Colonic mucosa (tissue), 4 donors: ENCODE measurements at regions not wholly inside any gene's neighbourhood (a gene's known extent, or its start where the extent isn't known, plus 50 kb on each side); places are given as distances from the start of the nearest gene placed in this dataset.
"Not testable (repeated sequence)": the region's sequence is repeated elsewhere in the genome, so short reads cannot be mapped to it uniquely, and the experiment has no call there.

Experiments
- DNase-seq: peaks from one replicate; pipeline ENCODE4 v3.0.0-alpha.2; 2020
- H3K27ac ChIP-seq: fragments of 200-600 bp; one replicate; pipeline ENCODE4 v1.8.0; 2021
- H3K27me3 ChIP-seq: fragments of 200-600 bp; one replicate; pipeline ENCODE4 v1.8.0; 2021
- H3K36me3 ChIP-seq: fragments of 200-600 bp; one replicate; pipeline ENCODE4 v1.8.0; 2021
- H3K4me1 ChIP-seq: fragments of 200-600 bp; one replicate; pipeline ENCODE4 v1.8.0; 2021; ENCODE audit warnings: mild to moderate bottlenecking
- H3K4me3 ChIP-seq: fragments of 200-600 bp; one replicate; pipeline ENCODE4 v1.8.0; 2021
- H3K9ac ChIP-seq, 2 donors: one replicate each; pipeline ENCODE4 v1.7.0; 2013; ENCODE audit warnings: control low read depth in 2 of 2, low read depth in 2 of 2, low read length in 2 of 2
- H3K9me3 ChIP-seq: fragments of 200-600 bp; one replicate; pipeline ENCODE4 v1.8.0; 2021
- intact Hi-C: fragments of 100-400 bp; cut with DNase I; formaldehyde crosslinking; loops from one replicate; pipeline ENCODE4 v1.14.1; 2022
- TF ChIP-seq, protein P1 (sequence below): fragments of 200-600 bp; IDR thresholded peaks from one replicate; pipeline ENCODE4 v1.8.0; 2022; ENCODE audit warnings: antibody characterized with exemption, mild to moderate bottlenecking
- donor health status: healthy.
- donor health status: DM: no; HTN: no; CAD: no.
- donor health status: DM: no; HTN: no; CAD: no.

GRCh38 chr4:60989141-60989540 lies 211.0 kb upstream of the ADGRL3 start:
- H3K9ac ChIP-seq = no peak overlapping the region
- H3K4me1 ChIP-seq = no peaks in the 10 kb centered on the region
- H3K27me3 ChIP-seq = no peaks in the 10 kb centered on the region
- intact Hi-C loops = no loop called here
- TF ChIP-seq, protein P1, sequence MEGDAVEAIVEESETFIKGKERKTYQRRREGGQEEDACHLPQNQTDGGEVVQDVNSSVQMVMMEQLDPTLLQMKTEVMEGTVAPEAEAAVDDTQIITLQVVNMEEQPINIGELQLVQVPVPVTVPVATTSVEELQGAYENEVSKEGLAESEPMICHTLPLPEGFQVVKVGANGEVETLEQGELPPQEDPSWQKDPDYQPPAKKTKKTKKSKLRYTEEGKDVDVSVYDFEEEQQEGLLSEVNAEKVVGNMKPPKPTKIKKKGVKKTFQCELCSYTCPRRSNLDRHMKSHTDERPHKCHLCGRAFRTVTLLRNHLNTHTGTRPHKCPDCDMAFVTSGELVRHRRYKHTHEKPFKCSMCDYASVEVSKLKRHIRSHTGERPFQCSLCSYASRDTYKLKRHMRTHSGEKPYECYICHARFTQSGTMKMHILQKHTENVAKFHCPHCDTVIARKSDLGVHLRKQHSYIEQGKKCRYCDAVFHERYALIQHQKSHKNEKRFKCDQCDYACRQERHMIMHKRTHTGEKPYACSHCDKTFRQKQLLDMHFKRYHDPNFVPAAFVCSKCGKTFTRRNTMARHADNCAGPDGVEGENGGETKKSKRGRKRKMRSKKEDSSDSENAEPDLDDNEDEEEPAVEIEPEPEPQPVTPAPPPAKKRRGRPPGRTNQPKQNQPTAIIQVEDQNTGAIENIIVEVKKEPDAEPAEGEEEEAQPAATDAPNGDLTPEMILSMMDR = no peak
- no peaks in the 10 kb centered on the region for H3K36me3 ChIP-seq
- H3K27ac ChIP-seq = no peak overlapping the region
- no peak overlapping the region for H3K4me3 ChIP-seq
- no peak for DNase-seq
- H3K9me3 ChIP-seq = no peaks in the 10 kb centered on the region

DNA sequence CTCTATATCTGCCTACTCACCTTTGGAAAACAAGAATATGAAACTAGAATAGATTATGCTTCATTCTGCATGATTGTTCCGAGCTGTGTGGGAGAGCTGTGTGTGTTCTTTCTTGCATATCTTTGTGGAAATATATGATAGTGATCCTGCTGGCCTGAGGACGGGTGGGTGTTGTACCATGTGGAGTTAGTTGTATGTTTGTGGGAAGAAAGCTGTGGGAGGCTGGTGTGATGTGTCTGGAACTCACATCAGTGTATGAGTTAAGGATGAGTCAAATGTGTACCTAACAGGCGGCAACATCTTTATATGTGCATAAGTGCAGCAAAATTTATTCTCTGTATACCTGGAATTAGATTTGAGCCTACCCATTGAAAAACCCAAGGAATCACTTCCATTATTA lies 208.1 kb upstream of the ADGRL3 start:
- intact Hi-C loops = no loop called here
- TF ChIP-seq, protein P1 = no peak
- Histone ChIP-seq H3K9ac (no peak overlapping the region), H3K27ac (no peak overlapping the region), H3K9me3 (no peaks in the 10 kb centered on the region), H3K36me3 (no peaks in the 10 kb centered on the region), H3K4me1 (no peaks in the 10 kb centered on the region), H3K4me3 (no peak overlapping the region), H3K27me3 (no peaks in the 10 kb centered on the region)
- no peak for DNase-seq

DNA sequence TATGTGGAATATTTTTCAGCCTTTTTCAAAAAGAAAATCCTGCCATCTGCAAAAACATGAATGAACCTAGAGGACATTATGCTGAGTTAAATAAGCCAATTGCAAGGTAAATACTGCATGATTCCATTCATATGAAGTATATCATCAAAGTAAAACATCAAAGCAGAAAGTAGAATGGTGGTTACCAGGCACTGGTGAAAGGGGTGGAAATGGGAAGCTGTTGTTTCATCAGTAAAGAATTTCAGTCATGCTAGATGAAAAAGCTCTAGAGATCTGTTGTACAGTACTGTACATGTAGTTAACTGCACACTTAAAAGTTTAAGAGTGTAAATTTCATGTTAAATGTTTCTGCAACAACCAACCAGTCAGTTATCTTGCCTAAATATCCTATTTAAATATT lies 196.8 kb upstream of the ADGRL3 start:
- intact Hi-C loops = no loop called here
- no peak overlapping the region for H3K9ac ChIP-seq
- no peaks in the 10 kb centered on the region for H3K9me3 ChIP-seq
- no peaks in the 10 kb centered on the region for H3K4me1 ChIP-seq
- H3K36me3 ChIP-seq = no peaks in the 10 kb centered on the region
- TF ChIP-seq, protein P1 = no peak
- H3K27me3 ChIP-seq = no peaks in the 10 kb centered on the region
- no peak overlapping the region for H3K27ac ChIP-seq
- H3K4me3 ChIP-seq = no peak overlapping the region
- no peak for DNase-seq

- Histone ChIP-seq H3K36me3 (no peaks in the 10 kb centered on the region), H3K9me3 (no peaks in the 10 kb centered on the region), H3K4me3 (no peak overlapping the region), H3K27ac (no peak overlapping the region), H3K27me3 (no peaks in the 10 kb centered on the region), H3K9ac (no peak overlapping the region), H3K4me1 (no peaks in the 10 kb centered on the region)
- intact Hi-C loops = no loop called here
- TF ChIP-seq, protein P1 = no peak
- no peak for DNase-seq
Measured at GRCh38 chr4:61004651-61005170, 195.4 kb upstream of the ADGRL3 start.

GRCh38 chr4:61011051-61011450 lies 189.1 kb upstream of the ADGRL3 start:
- Histone ChIP-seq H3K27me3 (no peaks in the 10 kb centered on the region), H3K4me1 (no peaks in the 10 kb centered on the region), H3K27ac (no peak overlapping the region), H3K4me3 (no peak overlapping the region), H3K36me3 (no peaks in the 10 kb centered on the region), H3K9me3 (no peaks in the 10 kb centered on the region), H3K9ac (no peak overlapping the region)
- intact Hi-C loops = no loop called here
- DNase-seq = no peak
- TF ChIP-seq, protein P1 = no peak

DNA sequence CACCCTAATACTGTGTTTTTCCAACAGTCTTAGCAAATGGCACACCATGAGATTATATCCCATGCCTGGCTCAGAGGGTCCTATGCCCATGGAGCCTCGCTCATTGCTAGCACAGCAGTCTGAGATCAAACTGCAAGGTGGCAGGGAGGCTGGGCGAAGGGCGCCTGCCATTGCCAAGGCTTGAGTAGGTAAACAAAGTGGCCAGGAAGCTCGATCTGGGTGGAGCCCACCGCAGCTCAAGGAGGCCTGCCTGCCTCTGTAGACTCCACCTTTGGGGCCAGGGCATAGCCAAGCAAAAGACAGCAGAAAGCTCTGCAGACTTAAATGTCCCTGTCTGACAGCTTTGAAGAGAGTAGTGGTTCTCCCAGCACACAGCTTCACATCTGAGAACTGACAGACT lies 188.2 kb upstream of the ADGRL3 start:
- H3K9me3 ChIP-seq, H3K9ac ChIP-seq, intact Hi-C loops, H3K4me3 ChIP-seq, H3K27ac ChIP-seq, H3K4me1 ChIP-seq, DNase-seq, H3K27me3 ChIP-seq, H3K36me3 ChIP-seq: not testable (repeated sequence)
